Urothelium cell line (cell line): ENCODE measurements at regions not wholly inside any gene's neighbourhood (a gene's known extent, or its start where the extent isn't known, plus 50 kb on each side); places are given as distances from the start of the nearest gene placed in this dataset.
"Not testable (repeated sequence)": the region's sequence is repeated elsewhere in the genome, so short reads cannot be mapped to it uniquely, and the experiment has no call there.

Source experiments
- DNase-seq: peaks from one replicate; pipeline ENCODE4 v3.0.0; 2011; ENCODE audit warnings: low spot score, mixed read lengths
- FAIRE-seq: peaks from 2 replicates; lab custom pipeline; 2011; peaks lifted over from hg19 to GRCh38; lab: Jason Lieb, UNC

DNA sequence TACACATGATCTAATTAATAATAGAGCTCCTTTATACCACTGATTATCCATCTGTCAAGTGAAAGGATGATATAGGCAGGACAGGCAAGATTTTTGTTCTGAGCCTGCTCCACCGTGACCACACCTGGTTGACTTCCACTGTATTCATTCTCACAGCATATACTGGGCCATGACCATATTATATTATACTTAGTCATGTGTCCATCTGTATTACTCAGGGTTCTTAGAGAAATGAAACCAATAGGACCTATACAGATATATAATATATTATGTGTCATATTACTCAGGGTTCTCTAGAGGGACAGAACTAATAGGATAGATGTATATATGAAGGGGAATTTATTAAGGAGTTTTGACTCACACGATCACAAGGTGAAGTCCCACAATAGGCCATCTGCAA lies 675.1 kb downstream of the GRXCR1 start:
- DNase-seq, result no peak
- FAIRE-seq, result no peak

DNA sequence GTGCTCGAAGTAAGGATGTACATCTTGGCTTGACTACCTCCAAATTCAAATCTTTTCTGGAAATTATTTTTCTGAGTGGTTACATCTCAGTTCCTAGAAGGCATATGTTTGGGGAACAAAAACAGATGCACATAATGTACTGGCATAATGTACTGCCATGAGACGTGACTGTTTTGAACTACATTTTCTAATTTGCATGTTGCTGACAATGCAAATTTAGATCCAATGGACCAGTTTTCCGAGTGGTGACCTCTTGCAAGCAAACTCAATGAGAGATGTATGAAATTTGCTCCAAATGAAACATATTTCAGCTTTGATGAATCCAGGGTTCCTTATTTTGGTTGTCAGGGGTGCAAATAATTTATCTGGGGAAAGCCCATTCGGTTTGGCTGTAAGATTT lies 694.3 kb downstream of the GRXCR1 start:
- DNase-seq (no peak), FAIRE-seq (no peak)

DNA sequence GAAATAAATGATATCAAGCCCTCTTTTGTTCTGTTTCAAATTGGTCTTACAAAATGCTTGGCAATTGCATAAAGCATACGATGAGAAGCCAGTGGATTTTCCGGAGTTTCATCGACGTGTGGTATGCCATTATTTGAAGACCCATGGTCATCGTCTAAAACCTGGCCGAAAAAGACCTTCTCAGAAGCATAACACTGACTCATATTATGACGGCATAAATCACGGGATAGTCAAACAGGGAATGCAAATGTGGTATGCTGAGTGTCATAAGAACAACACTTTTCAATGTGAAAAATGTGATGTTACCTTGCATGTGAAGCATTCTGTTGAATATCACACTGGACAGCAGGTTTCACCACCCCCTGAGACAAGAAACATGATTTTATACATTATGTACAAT lies 695.2 kb downstream of the GRXCR1 start:
- DNase-seq (no peak), FAIRE-seq (no peak)

DNA sequence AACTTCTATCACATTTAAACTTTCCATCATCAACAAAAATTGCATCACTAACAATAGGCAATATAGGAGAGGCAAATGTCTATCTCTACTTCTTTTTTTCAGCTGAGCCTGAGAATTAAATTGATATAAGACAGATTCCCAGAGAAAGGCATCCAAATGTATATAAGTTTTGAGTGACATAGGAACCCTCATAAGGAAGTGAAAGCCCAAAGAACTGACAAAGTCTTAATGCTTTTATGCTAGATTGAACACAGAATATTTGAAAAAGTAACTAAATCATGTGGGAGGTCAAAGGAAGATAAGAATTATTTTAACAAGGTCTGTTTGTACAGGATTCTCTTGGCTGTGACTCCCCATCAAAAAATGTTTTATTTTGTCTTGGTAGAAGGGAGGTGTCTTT lies 714.9 kb downstream of the GRXCR1 start:
- FAIRE-seq (no peak), DNase-seq (no peak)

DNA sequence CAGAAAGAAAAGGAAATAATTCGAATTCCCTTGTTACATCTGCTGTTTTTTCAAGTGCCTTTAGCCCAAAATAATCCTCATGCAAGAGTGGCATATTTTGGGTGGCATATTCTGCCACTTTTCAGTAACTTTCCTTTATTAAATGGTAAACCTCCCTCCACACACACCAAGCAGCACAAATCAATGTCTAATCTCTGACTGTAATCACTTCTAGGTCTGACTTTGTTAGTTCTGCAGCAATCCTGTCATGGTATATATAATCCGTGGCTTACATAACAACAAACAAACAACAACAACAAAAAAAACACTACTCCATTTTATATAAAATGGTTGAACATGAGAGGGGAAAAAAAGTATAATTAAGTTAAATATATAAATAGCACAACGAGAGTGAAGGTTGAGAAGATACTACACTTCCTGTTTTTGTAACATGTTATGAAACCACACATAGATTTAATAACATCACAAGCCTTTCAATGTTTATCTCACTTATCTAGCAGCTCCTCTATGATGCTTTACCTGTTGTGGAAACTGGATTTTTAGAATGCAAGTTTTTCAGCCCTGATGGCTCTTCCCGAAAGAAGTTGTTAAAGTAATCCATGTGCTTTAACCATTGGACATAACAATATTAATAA lies 715.4 kb downstream of the GRXCR1 start:
- FAIRE-seq (no peak), DNase-seq (no peak)

- FAIRE-seq, result no peak
- DNase-seq, result no peak
Observed at GRCh38 chr4:43619219-43619618, 726.7 kb downstream of the GRXCR1 start.

- FAIRE-seq, result not testable (repeated sequence)
Observed at GRCh38 chr4:43637893-43638292, 745.4 kb downstream of the GRXCR1 start.

GRCh38 chr4:43651991-43652390 lies 759.5 kb downstream of the GRXCR1 start:
- DNase-seq, result no peak
- FAIRE-seq, result no peak

More at GRCh38 chr4:43637893-43638292, 745.4 kb downstream of the GRXCR1 start:
- DNase-seq, result not testable (repeated sequence)

- DNase-seq, FAIRE-seq: not testable (repeated sequence)
Observed at GRCh38 chr4:43659547-43659946, 767.0 kb downstream of the GRXCR1 start.

DNA sequence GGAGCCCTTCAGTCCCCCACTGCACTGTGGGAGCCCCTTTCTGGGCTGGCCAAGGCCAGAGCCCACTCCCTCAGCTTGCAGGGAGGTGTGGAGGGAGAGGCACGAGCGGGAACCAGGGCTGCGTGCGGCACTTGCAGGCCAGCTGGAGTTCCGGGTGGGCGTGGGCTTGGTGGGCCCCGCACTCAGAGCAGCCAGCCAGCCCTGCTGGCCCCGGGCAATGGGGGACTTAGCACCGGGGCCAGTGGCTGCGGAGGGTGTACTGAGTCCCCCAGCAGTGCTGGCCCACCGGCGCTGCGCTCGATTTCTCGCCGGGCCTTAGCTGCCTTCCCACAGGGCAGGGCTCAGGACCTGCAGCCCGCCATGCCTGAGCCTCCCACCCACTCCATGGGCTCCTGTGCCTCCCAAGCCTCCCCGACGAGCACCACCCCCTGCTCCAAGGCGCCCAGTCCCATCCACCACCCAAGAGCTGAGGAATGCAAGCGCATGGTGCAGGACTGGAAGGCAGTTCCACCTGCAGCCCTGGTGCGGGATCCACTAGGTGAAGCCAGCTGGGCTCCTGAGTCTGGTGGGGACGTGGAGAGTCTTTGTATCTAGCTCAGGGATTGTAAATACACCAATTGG lies 776.2 kb downstream of the KCTD8 start:
- DNase-seq, FAIRE-seq: not testable (repeated sequence)

- no peak for FAIRE-seq
- no peak for DNase-seq
Observed at GRCh38 chr4:43680421-43680820, 768.2 kb downstream of the KCTD8 start.

GRCh38 chr4:43682551-43682950 lies 766.1 kb downstream of the KCTD8 start:
- FAIRE-seq (no peak), DNase-seq (no peak)

- FAIRE-seq (no peak), DNase-seq (no peak)
Observed at GRCh38 chr4:43690116-43690515, 758.5 kb downstream of the KCTD8 start.

DNA sequence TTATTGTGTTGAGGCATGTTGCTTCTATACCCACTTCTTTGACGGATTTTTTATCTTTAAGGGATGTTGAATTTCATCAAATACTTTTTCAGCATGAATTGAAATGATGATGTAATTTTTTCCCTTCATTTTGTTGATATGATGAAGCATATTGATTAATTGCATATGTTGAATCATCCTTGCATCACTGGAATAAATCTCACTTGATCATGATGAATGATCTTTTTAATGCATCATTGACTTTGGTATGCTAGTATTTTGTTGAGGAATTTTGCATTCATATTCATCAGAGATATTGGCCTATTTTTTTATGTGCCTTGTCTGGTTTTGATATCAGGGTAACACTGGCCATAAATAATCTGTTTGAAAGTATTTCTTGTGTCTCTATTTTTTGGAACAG lies 754.7 kb downstream of the KCTD8 start:
- FAIRE-seq, result no peak

GRCh38 chr4:43709443-43709842 lies 739.2 kb downstream of the KCTD8 start:
- DNase-seq, result no peak
- FAIRE-seq, result no peak

More for the DNA sequence above, 754.7 kb downstream of the KCTD8 start:
- no peak for DNase-seq

DNA sequence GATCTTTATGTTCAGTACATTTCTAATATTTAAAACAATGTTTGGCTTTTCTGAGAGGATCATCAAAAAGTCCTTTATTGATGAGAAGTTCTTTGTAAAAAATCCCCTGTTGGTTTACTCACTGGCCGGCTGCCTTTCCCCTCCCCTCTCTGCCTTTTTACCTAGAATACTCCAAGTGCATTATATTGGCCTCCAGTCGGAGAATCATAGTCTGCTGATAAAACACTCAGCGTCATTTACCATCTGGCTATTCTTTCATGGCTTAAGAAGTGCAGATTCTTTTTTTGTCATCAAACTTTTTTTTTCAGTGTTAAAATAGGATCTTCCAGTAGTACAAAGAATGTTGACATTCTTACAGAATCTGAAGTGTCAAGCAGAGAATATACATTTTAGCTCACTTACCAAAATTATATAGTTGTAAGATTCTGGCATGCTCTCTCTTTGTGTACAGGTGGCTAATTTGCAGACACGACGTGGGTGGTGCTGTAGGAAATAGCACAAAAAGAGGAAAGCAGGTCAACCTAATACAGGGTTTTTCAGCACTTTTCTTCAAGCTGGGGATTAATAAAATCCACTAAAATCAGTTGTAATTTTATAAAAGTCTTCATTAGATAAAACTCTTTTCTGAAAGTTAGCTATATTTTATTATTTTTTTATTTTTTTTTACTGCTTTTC lies 731.8 kb downstream of the KCTD8 start:
- DNase-seq (no peak), FAIRE-seq (no peak)

DNA sequence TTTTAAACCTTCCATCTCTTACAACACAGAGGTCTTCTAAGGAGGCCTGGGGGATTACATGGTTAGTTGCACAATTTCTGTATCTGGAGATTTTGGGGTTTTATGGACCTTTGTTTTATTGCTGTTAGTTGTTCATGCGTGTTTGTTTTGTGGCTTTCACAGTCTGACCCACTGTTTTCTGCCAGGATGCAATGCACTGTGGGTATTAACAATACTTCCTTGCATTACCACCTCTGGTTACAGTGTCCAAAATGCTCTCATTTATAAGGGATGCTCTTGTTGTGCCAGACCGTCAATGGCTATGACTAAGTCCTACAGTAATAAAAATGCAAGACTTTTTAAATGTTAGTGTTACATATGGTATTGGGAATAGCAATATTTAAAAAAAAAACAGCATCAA lies 730.2 kb downstream of the KCTD8 start:
- no peak for DNase-seq
- FAIRE-seq, result no peak

GRCh38 chr4:43732829-43733426 lies 715.7 kb downstream of the KCTD8 start:
- DNase-seq (no peak), FAIRE-seq (no peak)

DNA sequence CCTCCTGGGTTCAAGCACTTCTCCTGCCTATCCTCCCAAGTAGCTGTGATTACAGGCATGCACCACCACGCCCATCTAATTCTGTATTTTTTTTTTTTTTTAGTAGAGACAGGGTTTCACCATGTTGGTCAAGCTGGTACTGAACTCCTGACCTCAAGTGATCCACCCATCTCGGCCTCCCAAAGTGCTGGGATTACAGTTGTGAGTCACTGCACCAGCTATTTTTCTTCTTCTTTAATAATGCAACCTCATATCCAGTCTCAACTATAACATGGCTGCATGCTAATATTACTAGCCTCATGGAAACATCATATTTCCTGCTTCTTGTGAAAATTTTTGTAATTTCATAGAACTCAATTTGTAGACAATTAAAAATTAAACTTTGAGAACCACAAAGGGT lies 706.5 kb downstream of the KCTD8 start:
- DNase-seq (no peak), FAIRE-seq (no peak)

DNA sequence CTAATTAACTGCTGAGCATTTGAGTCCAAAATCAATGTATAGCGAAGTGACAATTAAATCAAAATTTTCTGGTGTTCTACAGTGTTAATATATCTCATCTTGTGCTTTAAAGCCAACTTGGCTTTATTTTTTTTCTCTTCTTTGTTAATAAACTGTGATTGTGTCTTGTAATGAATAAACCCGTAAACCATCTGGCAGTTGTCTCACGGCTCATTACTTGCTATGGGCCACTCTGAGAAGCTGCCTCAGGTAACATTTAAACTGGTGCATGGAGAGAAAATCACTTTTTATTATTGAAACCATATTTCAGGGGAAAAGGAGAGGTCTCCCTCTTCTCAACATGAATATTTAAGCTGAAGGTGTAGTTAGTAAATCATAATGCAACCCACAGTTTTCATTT lies 694.0 kb downstream of the KCTD8 start:
- FAIRE-seq (no peak), DNase-seq (no peak)

GRCh38 chr4:43757147-43757546 lies 691.5 kb downstream of the KCTD8 start:
- FAIRE-seq, result no peak
- peak; percentile 62 for DNase-seq

DNA sequence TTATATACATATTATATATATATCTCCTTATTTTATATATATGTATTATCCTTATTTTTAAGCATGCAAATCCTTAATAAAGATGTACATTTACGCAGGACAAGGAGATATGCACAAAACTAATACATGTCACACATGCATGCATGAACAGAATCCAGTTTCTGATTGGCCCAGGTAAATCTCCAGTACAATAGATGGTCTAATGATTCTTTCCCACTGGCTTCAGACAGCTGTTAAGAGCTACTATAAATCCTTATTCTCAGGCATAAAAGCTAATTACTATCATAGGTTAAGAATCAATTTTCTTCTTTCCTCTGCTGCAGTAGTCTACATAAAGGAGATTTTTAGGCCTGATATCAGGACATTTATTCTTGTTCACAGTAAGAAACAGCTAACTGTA lies 689.8 kb downstream of the KCTD8 start:
- DNase-seq (no peak), FAIRE-seq (no peak)
